GM06990 (cell line): ENCODE measurements at regions not wholly inside any gene's neighbourhood (a gene's known extent, or its start where the extent isn't known, plus 50 kb on each side); places are given as distances from the start of the nearest gene placed in this dataset.

Source experiments
- DNase-seq: peaks from one replicate; pipeline ENCODE4 v3.0.0-alpha.2; 2011; ENCODE audit not compliant: insufficient read length; ENCODE audit errors: extremely low read depth
- H3K27me3 ChIP-seq: replicated peaks from 2 replicates; pipeline ENCODE4 v1.6.0; 2011; ENCODE audit warnings: low read length; ENCODE audit not compliant: control insufficient read depth, insufficient read depth
- H3K36me3 ChIP-seq: 2 replicates; pipeline ENCODE4 v1.5.1; 2011; ENCODE audit warnings: low read length; ENCODE audit not compliant: control insufficient read depth, insufficient read depth
- H3K4me3 ChIP-seq: replicated peaks from 2 replicates; pipeline ENCODE4 v1.5.1; 2011; ENCODE audit warnings: low read depth, mild to moderate bottlenecking, control low read depth, low read length
- TF ChIP-seq, protein P1 (sequence below): IDR thresholded peaks from 2 replicates; pipeline ENCODE4 v1.5.1; 2011; ENCODE audit warnings: low read length, control low read depth, mild to moderate bottlenecking, inconsistent platforms; ENCODE audit not compliant: insufficient read depth, poor library complexity, severe bottlenecking

GRCh38 chr3:106121491-106122289 lies 252.9 kb upstream of the CBLB start:
- Histone ChIP-seq H3K27me3 (no peaks in the 10 kb centered on the region), H3K4me3 (no peak overlapping the region), H3K36me3 (no peaks in the 10 kb centered on the region)
- TF ChIP-seq, protein P1, sequence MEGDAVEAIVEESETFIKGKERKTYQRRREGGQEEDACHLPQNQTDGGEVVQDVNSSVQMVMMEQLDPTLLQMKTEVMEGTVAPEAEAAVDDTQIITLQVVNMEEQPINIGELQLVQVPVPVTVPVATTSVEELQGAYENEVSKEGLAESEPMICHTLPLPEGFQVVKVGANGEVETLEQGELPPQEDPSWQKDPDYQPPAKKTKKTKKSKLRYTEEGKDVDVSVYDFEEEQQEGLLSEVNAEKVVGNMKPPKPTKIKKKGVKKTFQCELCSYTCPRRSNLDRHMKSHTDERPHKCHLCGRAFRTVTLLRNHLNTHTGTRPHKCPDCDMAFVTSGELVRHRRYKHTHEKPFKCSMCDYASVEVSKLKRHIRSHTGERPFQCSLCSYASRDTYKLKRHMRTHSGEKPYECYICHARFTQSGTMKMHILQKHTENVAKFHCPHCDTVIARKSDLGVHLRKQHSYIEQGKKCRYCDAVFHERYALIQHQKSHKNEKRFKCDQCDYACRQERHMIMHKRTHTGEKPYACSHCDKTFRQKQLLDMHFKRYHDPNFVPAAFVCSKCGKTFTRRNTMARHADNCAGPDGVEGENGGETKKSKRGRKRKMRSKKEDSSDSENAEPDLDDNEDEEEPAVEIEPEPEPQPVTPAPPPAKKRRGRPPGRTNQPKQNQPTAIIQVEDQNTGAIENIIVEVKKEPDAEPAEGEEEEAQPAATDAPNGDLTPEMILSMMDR, result no peak
- DNase-seq, result no peak

DNA sequence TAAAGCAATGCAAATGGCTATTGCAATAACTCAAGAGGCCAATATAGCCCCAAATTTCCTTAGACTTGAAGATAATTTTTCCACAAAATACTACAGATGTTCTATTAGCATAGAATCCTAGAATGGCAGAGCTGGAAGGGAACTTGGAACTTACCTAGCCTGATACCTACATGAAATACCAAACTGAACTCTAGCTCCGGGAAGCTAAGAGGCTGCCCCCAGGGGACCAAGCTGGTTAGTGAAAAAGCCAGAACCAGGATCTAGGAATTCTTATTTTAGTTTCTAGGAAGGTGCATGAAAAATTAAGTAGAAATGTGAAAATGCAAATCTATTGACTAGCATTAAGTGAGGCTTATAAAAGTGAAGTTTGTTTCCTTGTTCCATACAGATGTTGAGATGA lies 256.0 kb upstream of the CBLB start:
- Histone ChIP-seq H3K4me3 (no peak overlapping the region), H3K27me3 (no peaks in the 10 kb centered on the region), H3K36me3 (no peaks in the 10 kb centered on the region)
- DNase-seq, result no peak
- TF ChIP-seq, protein P1, result no peak

GRCh38 chr3:106125321-106125720 lies 256.5 kb upstream of the CBLB start:
- DNase-seq, result no peak
- H3K27me3 ChIP-seq, result no peaks in the 10 kb centered on the region
- no peak overlapping the region for H3K4me3 ChIP-seq
- H3K36me3 ChIP-seq, result no peaks in the 10 kb centered on the region
- TF ChIP-seq, protein P1, result no peak

- H3K27me3 ChIP-seq, result no peaks in the 10 kb centered on the region
- no peak for DNase-seq
- H3K36me3 ChIP-seq, result no peaks in the 10 kb centered on the region
- H3K4me3 ChIP-seq, result no peak overlapping the region
- TF ChIP-seq, protein P1, result no peak
These were observed 257.4 kb upstream of the CBLB start for GRCh38 chr3:106126067-106126845.

DNA sequence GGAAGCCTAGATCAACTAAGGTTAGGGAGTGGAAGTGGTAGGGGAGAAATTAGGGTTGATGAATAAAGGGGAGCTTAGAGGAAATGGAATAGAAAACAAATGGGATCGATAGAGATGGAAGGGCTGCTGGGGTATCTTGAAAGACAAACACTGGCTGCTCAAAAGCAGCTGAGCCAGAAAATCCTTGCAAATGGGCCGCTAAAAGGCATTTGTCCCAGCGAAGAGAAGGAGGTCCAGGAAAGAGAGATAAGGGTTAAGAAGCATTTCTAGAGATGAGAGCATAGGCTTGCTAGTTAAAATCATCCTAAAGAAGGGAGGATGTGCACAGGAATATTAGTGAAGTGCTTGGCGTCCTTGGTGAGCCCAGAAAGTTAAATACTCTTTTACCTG lies 258.0 kb upstream of the CBLB start:
- H3K36me3 ChIP-seq, result no peaks in the 10 kb centered on the region
- TF ChIP-seq, protein P1, result no peak
- no peak overlapping the region for H3K4me3 ChIP-seq
- DNase-seq, result no peak
- no peaks in the 10 kb centered on the region for H3K27me3 ChIP-seq
